Pancreas (tissue), 10 donors: ENCODE measurements at regions not wholly inside any gene's neighbourhood (a gene's known extent, or its start where the extent isn't known, plus 50 kb on each side); places are given as distances from the start of the nearest gene placed in this dataset.

Experiments
- ATAC-seq, 4 donors: fragments of 200-7000 bp; cut with Tn5 transposase; one replicate each; pipeline versions ENCODE4 v1.8.0 to v1.9.1; 2020; ENCODE audit warnings: mild to moderate bottlenecking in 4 of 4, moderate library complexity in 4 of 4
- DNase-seq, 6 donors: peaks; one replicate each; pipeline ENCODE4 v3.0.0-alpha.2; 2020
- FAIRE-seq: peaks from 2 replicates; lab custom pipeline; 2012; peaks lifted over from hg19 to GRCh38; lab: Jason Lieb, UNC
- H3K27ac ChIP-seq, 4 donors: fragments of 200-600 bp; sonication (generic); 1 replicate in 3 of 4; 2 replicates in 1 of 4; pipeline versions ENCODE4 v1.5.0 to v1.8.0; 2020
- H3K27me3 ChIP-seq, 4 donors: fragments of 200-600 bp; one replicate each; pipeline ENCODE4 v1.8.0; 2021
- H3K36me3 ChIP-seq, 3 donors: fragments of 200-600 bp; sonication (generic) in 1 of 3; one replicate each; pipeline versions ENCODE4 v1.5.0 to v1.8.0; 2020 to 2021
- H3K4me1 ChIP-seq, 3 donors: fragments of 200-600 bp; one replicate each; pipeline ENCODE4 v1.8.0; 2021
- H3K4me3 ChIP-seq, 4 donors: fragments of 200-600 bp; sonication (generic) in 2 of 4; one replicate each; pipeline versions ENCODE4 v1.5.0 to v1.8.0; 2020 to 2021
- H3K9me3 ChIP-seq, 4 donors: fragments of 200-600 bp; one replicate each; pipeline ENCODE4 v1.8.0; 2021
- WGBS, 2 donors: extraction: QIAGEN DNeasy Blood & Tissue Kit; methylation state at CpG; one replicate each; pipeline ENCODE4 v1.1.7; 2013; 5-methylcytosine and 5-hydroxymethylcytosine counted together
- intact Hi-C, 3 donors: fragments of 100-400 bp; cut with DNase I; formaldehyde crosslinking; loops; one replicate each; pipeline versions ENCODE4 v1.11.1 to v1.14.2; 2022
- TF ChIP-seq, protein P1 (sequence below), 4 donors: fragments of 200-600 bp; sonication (generic) in 3 of 4; IDR thresholded peaks; one replicate each; pipeline versions ENCODE4 v1.5.0 to v1.8.0; 2021; ENCODE audit warnings: antibody characterized with exemption in 4 of 4
- donor health status: healthy with polysubstance abuse.
- donor health status: DM: no; HTN: no; CAD: no; lungs with moderate emphysema.
- donor health status: DM: no; HTN: no; CAD: no.
- donor health status: control.
- donor health status: control.
- donor health status: Bipolar disorder and iron deficiency.
- donor health status: DM: yes; HTN: yes; CAD: no.
- donor health status: DM: no; HTN: no; CAD: no.
- donor health status: DM: no; HTN: no; CAD: no.
- donor health status: DM: yes; HTN: yes; CAD: no.

DNA sequence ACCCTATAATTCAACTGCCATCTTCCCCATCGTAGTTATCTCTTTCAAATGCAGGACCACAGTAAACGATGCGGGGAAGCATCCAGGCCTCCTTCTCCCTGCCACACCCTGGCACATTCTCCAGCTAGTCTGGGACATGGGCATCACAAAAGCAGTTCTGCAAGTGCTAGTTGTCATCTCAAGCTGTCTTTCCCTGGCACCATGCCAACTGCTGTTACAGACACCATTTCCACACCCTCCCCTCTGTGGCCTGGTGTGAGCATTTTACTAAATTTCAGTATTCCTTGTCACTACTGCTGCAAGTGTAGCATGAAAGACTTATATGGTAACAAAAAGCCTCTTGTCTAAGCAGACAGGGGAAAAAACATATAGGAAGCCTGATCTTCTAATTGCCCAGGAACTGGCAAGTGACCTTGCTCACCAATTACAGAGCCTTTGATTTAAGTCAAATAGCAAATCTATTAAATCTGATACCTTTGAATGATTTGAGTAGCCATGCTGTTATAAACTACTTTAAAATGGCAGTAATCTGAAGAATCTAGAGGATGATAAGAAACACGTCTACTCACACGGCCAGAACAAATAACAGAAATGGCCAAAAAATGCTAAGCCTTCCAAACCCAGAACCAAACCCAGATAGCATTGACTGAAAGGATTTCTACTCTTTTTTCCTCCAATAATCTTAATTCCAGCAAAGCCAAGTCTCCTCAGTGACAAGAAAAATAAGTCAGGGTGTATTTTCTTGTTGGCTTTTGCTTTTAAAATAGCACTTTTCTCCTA is 179.0 kb downstream of the NUFIP1 start:
- Histone ChIP-seq H3K9me3 (no peaks in the 10 kb centered on the region), H3K27me3 (no peaks in the 10 kb centered on the region), H3K36me3 (no peaks in the 10 kb centered on the region), H3K4me1 (peaks cover 6 to 22% (median 7%) of the 10 kb centered on the region in 3 donors), H3K27ac (no peak overlapping the region), H3K4me3 (no peak overlapping the region)
- ATAC-seq, result peak in 3 of 4 donors; percentile 33 to 44 (median 40)
- no peak for FAIRE-seq
- peak in 3 of 6 donors; percentile 14 to 33 (median 31) for DNase-seq
- 58 to 59% methylated on average over 5 of the region's 5 CpGs for WGBS, 2 donors
- intact Hi-C loops, result no loop called here
- TF ChIP-seq, protein P1, sequence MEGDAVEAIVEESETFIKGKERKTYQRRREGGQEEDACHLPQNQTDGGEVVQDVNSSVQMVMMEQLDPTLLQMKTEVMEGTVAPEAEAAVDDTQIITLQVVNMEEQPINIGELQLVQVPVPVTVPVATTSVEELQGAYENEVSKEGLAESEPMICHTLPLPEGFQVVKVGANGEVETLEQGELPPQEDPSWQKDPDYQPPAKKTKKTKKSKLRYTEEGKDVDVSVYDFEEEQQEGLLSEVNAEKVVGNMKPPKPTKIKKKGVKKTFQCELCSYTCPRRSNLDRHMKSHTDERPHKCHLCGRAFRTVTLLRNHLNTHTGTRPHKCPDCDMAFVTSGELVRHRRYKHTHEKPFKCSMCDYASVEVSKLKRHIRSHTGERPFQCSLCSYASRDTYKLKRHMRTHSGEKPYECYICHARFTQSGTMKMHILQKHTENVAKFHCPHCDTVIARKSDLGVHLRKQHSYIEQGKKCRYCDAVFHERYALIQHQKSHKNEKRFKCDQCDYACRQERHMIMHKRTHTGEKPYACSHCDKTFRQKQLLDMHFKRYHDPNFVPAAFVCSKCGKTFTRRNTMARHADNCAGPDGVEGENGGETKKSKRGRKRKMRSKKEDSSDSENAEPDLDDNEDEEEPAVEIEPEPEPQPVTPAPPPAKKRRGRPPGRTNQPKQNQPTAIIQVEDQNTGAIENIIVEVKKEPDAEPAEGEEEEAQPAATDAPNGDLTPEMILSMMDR (IDR thresholded peaks at IDR 0.05), result no peak

DNA sequence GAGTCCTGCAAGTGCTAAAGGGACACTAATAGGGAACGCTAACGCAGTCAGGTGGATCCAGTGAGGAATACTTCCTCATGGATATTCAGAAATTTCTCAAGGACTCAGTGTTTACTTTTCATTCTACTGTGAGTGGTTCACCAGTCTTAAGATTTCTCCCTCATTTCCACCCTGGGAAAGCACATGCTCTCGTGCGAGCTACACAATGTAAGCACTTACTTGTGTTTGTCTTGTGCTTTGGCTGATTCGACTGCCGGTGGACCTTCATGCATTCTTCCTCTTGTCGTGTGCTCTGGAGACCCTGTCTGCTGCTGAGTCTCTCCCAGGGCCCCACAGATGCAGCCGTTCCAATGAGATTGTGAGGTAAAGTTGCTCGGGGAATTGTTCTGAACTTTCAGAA is 180.1 kb downstream of the NUFIP1 start:
- WGBS, 2 donors, result 84 to 85% methylated on average over 9 of the region's 9 CpGs
- DNase-seq, result no peak

DNA sequence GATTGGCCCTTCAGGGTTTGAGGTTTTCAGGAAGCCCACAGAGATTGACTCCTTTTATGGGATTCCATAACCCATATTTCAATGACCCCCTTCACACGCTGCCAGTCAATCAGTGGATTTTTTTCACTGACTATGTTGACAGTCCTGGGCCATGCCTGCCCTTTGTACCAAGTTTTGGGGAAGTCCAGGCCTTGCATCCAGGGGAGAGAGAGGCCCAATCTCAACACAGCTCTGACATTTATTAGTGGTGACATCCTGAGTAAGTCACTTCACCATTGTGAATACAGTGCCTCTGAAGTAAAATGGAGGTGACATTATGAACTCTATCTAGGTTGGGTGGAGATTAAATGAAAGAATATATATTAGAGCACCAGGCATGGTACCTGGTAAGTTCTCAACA is 181.1 kb downstream of the NUFIP1 start:
- H3K27ac ChIP-seq, result no peak overlapping the region
- 51 to 100% methylated on average over 1 of the region's 1 CpG for WGBS, 2 donors
- no peak overlapping the region for H3K4me3 ChIP-seq
- no peaks in the 10 kb centered on the region for H3K9me3 ChIP-seq
- H3K4me1 ChIP-seq, result peaks cover 6 to 22% (median 7%) of the 10 kb centered on the region in 3 donors
- intact Hi-C loops, result no loop called here
- FAIRE-seq (no peak), DNase-seq (no peak), ATAC-seq (no peak)
- no peaks in the 10 kb centered on the region for H3K27me3 ChIP-seq
- TF ChIP-seq, protein P1 (IDR thresholded peaks at IDR 0.05), result no peak
- no peaks in the 10 kb centered on the region for H3K36me3 ChIP-seq

More for the DNA sequence above, 180.1 kb downstream of the NUFIP1 start:
- FAIRE-seq (no peak), ATAC-seq (no peak)
- peaks cover 6 to 22% (median 7%) of the 10 kb centered on the region in 3 donors for H3K4me1 ChIP-seq
- H3K27ac ChIP-seq, result no peak overlapping the region
- H3K9me3 ChIP-seq, result no peaks in the 10 kb centered on the region
- no peaks in the 10 kb centered on the region for H3K27me3 ChIP-seq
- H3K36me3 ChIP-seq, result no peaks in the 10 kb centered on the region
- TF ChIP-seq, protein P1 (IDR thresholded peaks at IDR 0.05), result no peak
- H3K4me3 ChIP-seq, result no peak overlapping the region
- intact Hi-C loops, result no loop called here

DNA sequence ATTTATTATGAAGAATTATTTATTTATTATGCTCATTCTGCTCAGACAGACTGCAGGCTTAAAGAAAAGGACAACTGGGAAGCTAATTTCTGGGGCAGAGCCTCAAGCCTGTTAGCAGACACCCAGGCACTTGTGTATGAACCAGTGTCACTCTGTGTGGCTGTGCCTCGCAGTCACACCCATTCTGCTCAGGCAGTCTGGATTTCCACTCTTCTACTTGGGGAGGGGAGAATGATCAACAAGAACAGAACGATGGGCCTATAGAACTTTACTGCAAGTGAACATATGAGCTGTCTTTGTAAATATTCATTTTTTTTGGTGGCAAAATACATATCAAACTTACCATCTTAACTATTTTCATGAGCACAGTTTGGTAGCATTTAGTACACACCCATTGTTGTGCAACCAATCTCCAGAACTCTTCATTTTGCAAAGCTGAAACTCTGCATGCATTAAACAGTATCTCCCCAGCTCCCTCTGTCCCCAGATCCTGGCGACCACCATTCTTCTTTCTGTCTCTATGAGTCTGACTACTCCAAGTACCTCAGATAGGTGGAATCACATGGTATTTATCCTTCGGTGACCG is 181.7 kb downstream of the NUFIP1 start:
- intact Hi-C loops, result no loop called here
- ATAC-seq (no peak), DNase-seq (no peak), FAIRE-seq (no peak)
- WGBS, 2 donors, result 96 to 97% methylated on average over 5 of the region's 5 CpGs
- Histone ChIP-seq H3K4me1 (peaks cover 5 to 16% (median 7%) of the 10 kb centered on the region in 3 donors), H3K27me3 (no peaks in the 10 kb centered on the region), H3K9me3 (no peaks in the 10 kb centered on the region), H3K4me3 (no peak overlapping the region), H3K36me3 (no peaks in the 10 kb centered on the region), H3K27ac (no peak overlapping the region)
- TF ChIP-seq, protein P1 (IDR thresholded peaks at IDR 0.05), result no peak

DNA sequence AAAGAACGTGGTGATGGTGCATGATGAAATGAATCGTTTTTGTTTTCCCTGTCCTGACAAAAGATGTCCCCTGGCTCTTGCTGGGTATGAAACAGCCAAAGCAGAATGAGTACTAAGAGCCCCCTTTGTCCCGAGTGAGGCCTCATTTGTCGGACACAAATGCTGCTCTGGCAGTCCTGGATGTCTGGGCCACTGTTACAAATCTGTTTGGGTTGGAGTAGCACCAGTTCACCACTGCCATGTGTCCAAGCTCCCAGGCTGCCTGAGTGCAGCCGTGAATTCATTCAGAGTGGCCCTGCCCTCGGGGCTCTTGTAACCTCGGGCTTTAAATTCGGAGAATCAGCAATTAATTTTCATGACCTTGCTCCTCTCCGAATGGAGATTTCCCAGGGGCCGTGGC is 182.4 kb downstream of the NUFIP1 start:
- TF ChIP-seq, protein P1 (IDR thresholded peaks at IDR 0.05), result no peak
- Histone ChIP-seq H3K4me1 (peaks cover 0 to 9% (median 7%) of the 10 kb centered on the region in 3 donors), H3K27ac (no peak overlapping the region), H3K36me3 (no peaks in the 10 kb centered on the region), H3K4me3 (no peak overlapping the region), H3K27me3 (no peaks in the 10 kb centered on the region), H3K9me3 (no peaks in the 10 kb centered on the region)
- WGBS, 2 donors, result 56 to 65% methylated on average over 10 of the region's 10 CpGs
- no peak for FAIRE-seq
- peak in 3 of 4 donors; percentile 34 to 92 (median 73) for ATAC-seq
- intact Hi-C loops, result no loop called here
- peak in 3 of 6 donors; percentile 21 to 34 (median 26) for DNase-seq
